Dedifferentiated amniotic fluid mesenchymal stem cell (primary cell): ENCODE measurements at regions not wholly inside any gene's neighbourhood (a gene's known extent, or its start where the extent isn't known, plus 50 kb on each side); places are given as distances from the start of the nearest gene placed in this dataset.
A peak's percentile ranks its signal among the peaks of the same experiment; 100 is the strongest.
"Not testable (repeated sequence)": the region's sequence is repeated elsewhere in the genome, so short reads cannot be mapped to it uniquely, and the experiment has no call there.

ENCODE experiments used
- DNase-seq: peaks from one replicate; pipeline ENCODE4 v3.0.0-alpha.2; 2016; ENCODE audit errors: extremely low spot score

- DNase-seq, result not testable (repeated sequence)
Observed at GRCh38 chr21:9572782-9573181, 948.6 kb upstream of the TPTE start.

- DNase-seq, result not testable (repeated sequence)
Observed at GRCh38 chr21:9573528-9573927, 947.9 kb upstream of the TPTE start.

DNA sequence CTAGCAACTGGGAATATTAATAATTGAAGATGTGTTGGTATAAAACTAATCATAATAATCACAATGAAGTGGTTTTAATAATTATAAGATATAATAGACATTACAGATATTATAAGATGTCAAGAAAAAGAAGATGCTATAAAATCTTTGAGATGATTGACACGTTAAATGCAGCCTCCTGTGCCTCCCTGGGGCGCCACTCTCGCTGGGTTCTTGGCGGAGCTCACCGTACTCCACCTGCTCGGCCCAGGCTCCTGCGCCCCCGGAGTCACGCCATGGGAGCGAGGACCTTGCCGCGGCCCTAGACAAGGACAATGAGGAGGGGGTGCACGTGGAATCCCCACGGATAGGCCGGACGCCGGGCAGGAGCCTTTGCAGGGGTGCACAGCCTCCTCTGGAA is 942.1 kb upstream of the TPTE start:
- not testable (repeated sequence) for DNase-seq

DNA sequence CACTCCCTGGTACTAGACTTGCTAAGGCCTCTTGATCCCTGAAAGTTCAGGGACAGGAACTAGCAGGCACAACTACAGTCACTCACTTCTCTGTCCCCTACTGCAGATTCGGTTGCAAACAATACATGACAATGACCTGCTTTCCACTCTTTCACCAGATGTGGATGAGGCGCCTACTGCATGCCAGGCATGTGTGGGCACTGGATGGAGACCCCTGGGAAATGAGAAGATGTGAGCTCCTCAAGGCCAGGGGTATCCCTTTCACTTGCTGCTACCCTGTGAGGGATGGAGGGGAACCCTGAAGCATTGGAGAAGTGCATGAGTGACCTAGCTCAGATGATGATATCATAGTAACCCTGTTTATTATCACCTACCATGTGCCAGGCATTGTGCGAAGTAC is 933.4 kb upstream of the TPTE start:
- DNase-seq, result peak; percentile 11

- not testable (repeated sequence) for DNase-seq
Observed at GRCh38 chr21:9592591-9592990, 928.8 kb upstream of the TPTE start.

DNA sequence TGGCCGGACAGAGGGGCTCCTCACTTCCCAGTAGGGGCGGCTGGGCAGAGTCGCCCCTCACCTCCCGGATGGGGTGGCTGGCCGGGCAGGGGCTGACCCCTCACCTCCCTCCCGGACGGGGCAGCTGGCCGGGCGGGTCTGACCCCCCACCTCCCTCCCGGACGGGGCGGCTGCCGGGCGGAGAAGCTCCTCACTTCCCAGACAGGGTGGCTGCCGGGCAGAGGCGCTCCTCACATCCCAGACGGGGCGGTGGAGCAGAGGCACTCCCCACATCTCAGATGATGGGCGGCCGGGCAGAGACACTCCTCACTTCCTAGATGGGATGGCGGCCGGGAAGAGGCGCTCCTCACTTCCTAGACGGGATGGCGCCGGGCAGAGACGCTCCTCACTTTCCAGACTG is 927.7 kb upstream of the TPTE start:
- DNase-seq, result not testable (repeated sequence)

- not testable (repeated sequence) for DNase-seq
Observed at GRCh38 chr21:9614011-9614410, 907.4 kb upstream of the TPTE start.

- DNase-seq, result not testable (repeated sequence)
Observed at GRCh38 chr21:9621121-9621793, 900.1 kb upstream of the TPTE start.

DNA sequence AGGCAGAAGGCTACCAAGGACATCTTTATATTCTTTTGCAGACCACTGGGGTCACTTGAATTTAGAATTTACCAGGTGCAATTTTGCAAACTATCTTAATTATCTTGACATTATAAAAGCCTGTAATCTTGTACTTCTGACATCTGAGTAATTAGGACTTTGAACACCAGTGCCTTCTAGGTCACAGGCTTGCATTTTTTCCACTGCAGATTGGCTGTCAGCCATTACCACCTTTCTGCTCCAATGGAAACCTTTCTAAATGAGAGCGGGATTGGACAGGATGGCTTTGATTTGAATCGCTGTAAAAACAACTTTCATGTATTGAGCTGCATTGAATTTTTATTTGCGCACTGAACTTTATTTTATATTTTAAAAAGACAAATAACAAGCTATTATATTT is 893.3 kb upstream of the TPTE start:
- DNase-seq, result not testable (repeated sequence)

DNA sequence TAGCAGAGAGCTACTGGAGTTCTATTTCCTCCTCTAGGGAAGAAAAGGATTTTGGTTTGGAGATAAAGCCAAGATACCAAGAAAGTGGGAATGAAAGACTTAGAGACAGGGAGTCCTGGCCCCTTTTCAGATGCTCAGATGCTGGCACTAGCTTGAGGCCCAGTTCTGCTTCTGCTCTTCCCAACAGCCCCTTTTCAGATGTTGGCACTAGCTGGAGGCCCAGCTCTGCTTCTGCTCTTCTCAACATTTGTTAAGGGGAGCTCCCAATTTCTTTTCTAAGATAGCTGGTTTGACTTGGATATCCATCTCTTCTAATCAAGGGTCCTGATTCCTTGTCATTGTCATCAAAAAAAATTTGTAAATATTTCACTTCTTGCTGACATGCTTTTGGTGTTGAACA is 874.0 kb upstream of the TPTE start:
- DNase-seq, result not testable (repeated sequence)

GRCh38 chr21:9648331-9648730 is 873.1 kb upstream of the TPTE start:
- not testable (repeated sequence) for DNase-seq

- peak; percentile 14 for DNase-seq
Observed at GRCh38 chr21:9648947-9649720, 872.2 kb upstream of the TPTE start.

DNA sequence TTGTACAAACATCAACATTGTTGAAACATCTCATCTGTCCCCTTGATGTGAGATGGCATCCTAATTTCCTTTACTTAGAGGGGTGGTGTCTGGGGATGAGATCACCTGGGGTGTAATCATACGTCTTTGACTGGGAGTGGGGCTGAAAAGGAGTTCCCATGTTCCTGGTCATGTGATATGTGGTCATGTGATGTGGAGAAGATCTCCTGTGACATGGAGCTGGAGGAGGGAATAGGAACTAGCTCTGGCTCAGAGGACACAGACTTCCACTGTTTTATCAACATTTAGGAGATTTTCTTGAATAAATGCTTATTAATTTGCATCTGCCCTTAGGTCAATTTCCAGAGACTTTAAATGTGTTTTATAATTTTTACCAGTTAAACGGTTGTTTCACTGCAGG is 868.6 kb upstream of the TPTE start:
- DNase-seq, result not testable (repeated sequence)

DNA sequence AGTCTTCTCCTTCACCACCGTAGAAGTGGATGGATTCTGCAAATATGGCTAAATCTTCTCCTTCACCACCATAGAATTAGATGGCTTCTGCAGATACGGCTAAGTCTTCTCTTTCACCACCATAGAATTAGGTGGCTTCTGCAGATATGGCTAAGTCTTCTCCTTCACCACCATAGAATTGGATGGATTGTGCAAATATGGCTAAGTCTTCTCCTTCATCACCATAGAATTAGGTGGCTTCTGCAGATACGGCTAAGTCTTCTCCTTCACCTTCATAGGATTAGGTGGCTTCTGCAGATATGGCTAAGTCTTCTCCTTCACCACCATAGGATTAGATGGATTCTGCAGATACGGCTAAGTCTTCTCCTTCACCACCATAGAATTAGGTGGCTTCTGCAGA is 866.2 kb upstream of the TPTE start:
- not testable (repeated sequence) for DNase-seq

DNA sequence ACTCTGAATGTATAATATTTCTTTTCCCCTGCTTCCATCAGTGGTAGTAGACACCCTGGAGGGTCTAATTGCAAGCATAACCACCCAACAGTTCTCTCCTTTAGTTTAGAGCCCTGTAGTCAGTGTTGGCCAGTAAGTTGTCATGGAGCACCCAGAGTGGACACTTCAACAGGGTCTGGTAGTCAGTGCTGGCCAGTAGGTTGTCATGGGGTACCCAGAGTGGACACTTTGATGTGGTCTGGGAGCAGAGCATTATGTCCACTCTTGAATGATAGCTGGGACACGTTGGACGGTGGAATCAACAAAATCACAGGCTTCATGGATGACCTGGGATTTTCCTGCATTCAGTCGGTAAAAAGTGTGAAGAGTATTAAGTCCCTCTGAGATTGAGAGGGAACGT is 864.9 kb upstream of the TPTE start:
- DNase-seq, result not testable (repeated sequence)

- not testable (repeated sequence) for DNase-seq
Observed at GRCh38 chr21:9657779-9658178, 863.6 kb upstream of the TPTE start.

- DNase-seq, result not testable (repeated sequence)
Observed at GRCh38 chr21:9659877-9660276, 861.5 kb upstream of the TPTE start.

GRCh38 chr21:9663914-9664729 is 857.3 kb upstream of the TPTE start:
- not testable (repeated sequence) for DNase-seq

DNA sequence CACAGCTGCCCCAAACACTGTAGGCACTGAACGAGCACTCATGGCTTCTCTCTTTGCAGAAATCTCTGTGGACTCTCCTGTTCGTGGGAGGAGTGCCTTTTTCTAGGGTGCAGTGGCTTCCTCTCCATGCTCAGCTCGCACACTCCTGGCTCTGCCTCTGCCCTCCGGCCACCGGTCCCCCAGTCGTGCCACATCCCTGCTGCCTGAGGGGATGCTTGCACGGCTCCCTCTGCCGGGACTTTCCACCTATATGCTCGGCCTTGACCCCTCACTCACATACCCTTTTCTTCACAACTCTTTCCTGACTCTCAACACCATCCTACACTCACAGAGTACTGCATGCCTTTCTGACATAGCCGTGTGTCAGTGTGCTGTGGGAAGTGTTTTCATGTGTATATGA is 845.6 kb upstream of the TPTE start:
- not testable (repeated sequence) for DNase-seq

DNA sequence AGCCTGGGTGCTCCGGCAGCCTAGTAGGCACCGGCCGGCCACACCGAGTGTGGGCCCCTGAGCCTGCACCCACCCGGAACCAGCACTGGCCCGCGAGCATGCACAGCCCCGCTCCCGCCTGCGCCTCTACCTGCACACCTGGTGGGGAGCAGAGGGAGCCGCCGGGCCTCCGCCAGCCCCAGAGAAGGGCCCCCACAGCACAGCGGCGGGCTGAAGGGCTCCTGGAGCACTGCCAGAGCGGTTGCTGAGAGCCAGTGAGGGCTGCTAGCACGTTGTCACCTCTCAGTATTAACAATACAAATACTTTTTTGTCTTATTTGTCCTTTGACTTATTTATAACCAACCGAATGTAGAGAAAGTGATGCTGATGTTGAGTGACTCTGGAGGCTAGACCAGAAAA is 842.4 kb upstream of the TPTE start:
- DNase-seq, result not testable (repeated sequence)

- DNase-seq, result not testable (repeated sequence)
Observed at GRCh38 chr21:9688945-9689344, 832.4 kb upstream of the TPTE start.

DNA sequence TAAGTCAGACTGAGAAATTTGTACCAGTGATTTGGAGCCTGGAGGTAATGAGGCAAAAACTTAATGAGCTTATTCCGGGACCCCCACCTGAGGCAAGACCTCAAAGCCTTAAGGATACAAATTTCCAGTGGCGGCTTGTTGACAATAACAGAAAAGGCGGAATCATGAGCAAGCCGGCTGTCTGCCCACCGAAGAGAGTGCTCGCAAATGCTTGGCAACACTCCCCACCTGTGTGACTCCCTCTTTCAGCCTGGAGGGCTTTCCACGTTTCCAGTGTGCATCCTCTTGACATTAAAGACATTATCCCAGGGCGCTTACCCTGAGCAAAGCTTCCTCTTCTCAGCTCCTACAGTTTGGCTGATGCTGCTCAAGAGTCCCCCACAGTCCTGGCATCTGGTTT is 830.4 kb upstream of the TPTE start:
- not testable (repeated sequence) for DNase-seq
